NT2/D1 (cell line): ENCODE measurements at regions not wholly inside any gene's neighbourhood (a gene's known extent, or its start where the extent isn't known, plus 50 kb on each side); places are given as distances from the start of the nearest gene placed in this dataset.

Source experiments
- SUZ12 ChIP-seq: IDR thresholded peaks from 2 replicates; pipeline ENCODE4 v1.6.1; 2011; ENCODE audit not compliant: insufficient read length, insufficient read depth; ENCODE audit errors: extremely low read depth
- YY1 ChIP-seq: IDR thresholded peaks from 2 replicates; pipeline ENCODE4 v1.6.1; 2011; ENCODE audit not compliant: insufficient read length, insufficient read depth
- ZNF274 ChIP-seq: IDR thresholded peaks from 2 replicates; pipeline ENCODE4 v1.6.1; 2011; ENCODE audit warnings: mild to moderate bottlenecking, low read depth, low read length

- no peak for TF ChIP-seq ZNF274
- no peak for TF ChIP-seq YY1
- TF ChIP-seq SUZ12: no peak
These were observed 51.1 kb upstream of the LMO2 start for GRCh38 chr11:33942954-33943353.
